ENCODE measurements at regions not wholly inside any gene's neighbourhood (a gene's known extent, or its start where the extent isn't known, plus 50 kb on each side); places are given as distances from the start of the nearest gene placed in this dataset.

DNA sequence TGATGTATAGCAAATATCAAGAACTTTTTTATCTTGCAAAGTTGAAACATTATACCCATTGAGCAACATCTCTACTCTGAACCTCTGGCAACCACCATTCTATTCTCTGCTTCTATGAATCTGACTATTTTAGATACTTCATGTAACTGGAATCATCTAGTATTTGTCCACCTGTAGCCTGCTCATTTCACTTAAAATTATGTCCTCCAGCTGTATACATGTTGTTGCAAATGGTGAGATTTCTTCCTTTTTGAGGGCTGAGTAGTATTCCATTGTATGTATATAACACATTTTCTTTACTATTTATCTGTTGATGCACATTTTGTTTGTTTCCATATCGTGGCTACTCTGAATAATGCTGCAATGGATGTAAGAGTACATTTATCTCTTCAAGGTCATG lies 476.3 kb upstream of the LRRC4C start:
- TF ChIP-seq, protein P1, sequence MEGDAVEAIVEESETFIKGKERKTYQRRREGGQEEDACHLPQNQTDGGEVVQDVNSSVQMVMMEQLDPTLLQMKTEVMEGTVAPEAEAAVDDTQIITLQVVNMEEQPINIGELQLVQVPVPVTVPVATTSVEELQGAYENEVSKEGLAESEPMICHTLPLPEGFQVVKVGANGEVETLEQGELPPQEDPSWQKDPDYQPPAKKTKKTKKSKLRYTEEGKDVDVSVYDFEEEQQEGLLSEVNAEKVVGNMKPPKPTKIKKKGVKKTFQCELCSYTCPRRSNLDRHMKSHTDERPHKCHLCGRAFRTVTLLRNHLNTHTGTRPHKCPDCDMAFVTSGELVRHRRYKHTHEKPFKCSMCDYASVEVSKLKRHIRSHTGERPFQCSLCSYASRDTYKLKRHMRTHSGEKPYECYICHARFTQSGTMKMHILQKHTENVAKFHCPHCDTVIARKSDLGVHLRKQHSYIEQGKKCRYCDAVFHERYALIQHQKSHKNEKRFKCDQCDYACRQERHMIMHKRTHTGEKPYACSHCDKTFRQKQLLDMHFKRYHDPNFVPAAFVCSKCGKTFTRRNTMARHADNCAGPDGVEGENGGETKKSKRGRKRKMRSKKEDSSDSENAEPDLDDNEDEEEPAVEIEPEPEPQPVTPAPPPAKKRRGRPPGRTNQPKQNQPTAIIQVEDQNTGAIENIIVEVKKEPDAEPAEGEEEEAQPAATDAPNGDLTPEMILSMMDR (IDR thresholded peaks at IDR 0.05), result no peak
- no peak for TF ChIP-seq SIN3A (IDR thresholded peaks at IDR 0.05; ENCODE audit: borderline replicate concordance, insufficient read depth, low read depth, low read length)

Data from Panc1 (cell line).